ENCODE measurements at regions not wholly inside any gene's neighbourhood (a gene's known extent, or its start where the extent isn't known, plus 50 kb on each side); places are given as distances from the start of the nearest gene placed in this dataset.

- Histone ChIP-seq H3K4me3 (ENCODE audit: low read depth in 1 of 3, low read length in 3 of 3) (no peak overlapping the region), H3K27me3 (ENCODE audit: control insufficient read depth in 4 of 4, insufficient read depth in 4 of 4, low read length in 3 of 4) (no peaks in the 10 kb centered on the region), H3K27ac (ENCODE audit: low read depth in 1 of 2, low read length in 2 of 2) (no peak overlapping the region), H3K9ac (ENCODE audit: low read depth in 1 of 2, low read length in 2 of 2) (no peak overlapping the region), H3K4me1 (ENCODE audit: control insufficient read depth in 4 of 4, insufficient read depth in 4 of 4, low read length in 3 of 4) (no peaks in the 10 kb centered on the region), H3K9me3 (ENCODE audit: control insufficient read depth in 4 of 4, low read length in 3 of 4) (no peaks in the 10 kb centered on the region), H3K36me3 (ENCODE audit: control insufficient read depth in 4 of 4, insufficient read depth in 3 of 4, low read depth in 1 of 4, low read length in 3 of 4) (no peaks in the 10 kb centered on the region)
- no peak for TF ChIP-seq SP1 (IDR thresholded peaks at IDR 0.05)
- TF ChIP-seq CTCF (IDR thresholded peaks at IDR 0.05; ENCODE audit: low read depth, low read length, missing input control): no peak
- TF ChIP-seq NR2F2 (IDR thresholded peaks at IDR 0.05): no peak
- no peak for TF ChIP-seq JUND (IDR thresholded peaks at IDR 0.05)
- TF ChIP-seq RXRA (IDR thresholded peaks at IDR 0.05): no peak
- no peak for TF ChIP-seq HNF4A (conservative IDR thresholded peaks at IDR 0.05)
- no peak for TF ChIP-seq TAF1 (conservative IDR thresholded peaks at IDR 0.05)
- TF ChIP-seq HNF4G (IDR thresholded peaks at IDR 0.05): no peak
- TF ChIP-seq EGR1 (IDR thresholded peaks at IDR 0.05; ENCODE audit: low read depth in 2 of 2): no peak
- TF ChIP-seq GABPA (IDR thresholded peaks at IDR 0.05 in 1 of 2, conservative IDR thresholded peaks at IDR 0.05 in 1 of 2): no peak
- TF ChIP-seq YY1 (IDR thresholded peaks at IDR 0.05): no peak
- no peak for TF ChIP-seq RAD21 (IDR thresholded peaks at IDR 0.05)
- TF ChIP-seq ZBTB33 (IDR thresholded peaks at IDR 0.05): no peak
- no peak for TF ChIP-seq FOXA2 (IDR thresholded peaks at IDR 0.05)
- 77% methylated on average over 9 of the region's 9 CpGs for WGBS
- no peak for DNase-seq (ENCODE audit: low spot score)
Measured at GRCh38 chr2:62354771-62355561, 151.0 kb downstream of the TMEM17 start.

GRCh38 chr2:62352031-62352430, 154.0 kb downstream of the TMEM17 start:
- TF ChIP-seq, protein P1, sequence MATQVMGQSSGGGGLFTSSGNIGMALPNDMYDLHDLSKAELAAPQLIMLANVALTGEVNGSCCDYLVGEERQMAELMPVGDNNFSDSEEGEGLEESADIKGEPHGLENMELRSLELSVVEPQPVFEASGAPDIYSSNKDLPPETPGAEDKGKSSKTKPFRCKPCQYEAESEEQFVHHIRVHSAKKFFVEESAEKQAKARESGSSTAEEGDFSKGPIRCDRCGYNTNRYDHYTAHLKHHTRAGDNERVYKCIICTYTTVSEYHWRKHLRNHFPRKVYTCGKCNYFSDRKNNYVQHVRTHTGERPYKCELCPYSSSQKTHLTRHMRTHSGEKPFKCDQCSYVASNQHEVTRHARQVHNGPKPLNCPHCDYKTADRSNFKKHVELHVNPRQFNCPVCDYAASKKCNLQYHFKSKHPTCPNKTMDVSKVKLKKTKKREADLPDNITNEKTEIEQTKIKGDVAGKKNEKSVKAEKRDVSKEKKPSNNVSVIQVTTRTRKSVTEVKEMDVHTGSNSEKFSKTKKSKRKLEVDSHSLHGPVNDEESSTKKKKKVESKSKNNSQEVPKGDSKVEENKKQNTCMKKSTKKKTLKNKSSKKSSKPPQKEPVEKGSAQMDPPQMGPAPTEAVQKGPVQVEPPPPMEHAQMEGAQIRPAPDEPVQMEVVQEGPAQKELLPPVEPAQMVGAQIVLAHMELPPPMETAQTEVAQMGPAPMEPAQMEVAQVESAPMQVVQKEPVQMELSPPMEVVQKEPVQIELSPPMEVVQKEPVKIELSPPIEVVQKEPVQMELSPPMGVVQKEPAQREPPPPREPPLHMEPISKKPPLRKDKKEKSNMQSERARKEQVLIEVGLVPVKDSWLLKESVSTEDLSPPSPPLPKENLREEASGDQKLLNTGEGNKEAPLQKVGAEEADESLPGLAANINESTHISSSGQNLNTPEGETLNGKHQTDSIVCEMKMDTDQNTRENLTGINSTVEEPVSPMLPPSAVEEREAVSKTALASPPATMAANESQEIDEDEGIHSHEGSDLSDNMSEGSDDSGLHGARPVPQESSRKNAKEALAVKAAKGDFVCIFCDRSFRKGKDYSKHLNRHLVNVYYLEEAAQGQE (IDR thresholded peaks at IDR 0.05): no peak
- no peak for TF ChIP-seq MAX (IDR thresholded peaks at IDR 0.05)
- no peak for TF ChIP-seq JUND (IDR thresholded peaks at IDR 0.05)
- no peak for TF ChIP-seq FOXA2 (IDR thresholded peaks at IDR 0.05)
- TF ChIP-seq, protein P2, sequence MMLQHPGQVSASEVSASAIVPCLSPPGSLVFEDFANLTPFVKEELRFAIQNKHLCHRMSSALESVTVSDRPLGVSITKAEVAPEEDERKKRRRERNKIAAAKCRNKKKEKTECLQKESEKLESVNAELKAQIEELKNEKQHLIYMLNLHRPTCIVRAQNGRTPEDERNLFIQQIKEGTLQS (IDR thresholded peaks at IDR 0.05): no peak
- TF ChIP-seq RXRA (IDR thresholded peaks at IDR 0.05): no peak
- TF ChIP-seq FOXA1 (IDR thresholded peaks at IDR 0.05): no peak
- no peak for TF ChIP-seq TAF1 (conservative IDR thresholded peaks at IDR 0.05)
- no peak for TF ChIP-seq CTCF (IDR thresholded peaks at IDR 0.05; ENCODE audit: low read depth, low read length, missing input control)
- TF ChIP-seq ZBTB33 (IDR thresholded peaks at IDR 0.05): no peak
- Histone ChIP-seq H3K9me3 (ENCODE audit: control insufficient read depth in 4 of 4, low read length in 3 of 4) (no peaks in the 10 kb centered on the region), H3K36me3 (ENCODE audit: control insufficient read depth in 4 of 4, insufficient read depth in 3 of 4, low read depth in 1 of 4, low read length in 3 of 4) (no peaks in the 10 kb centered on the region), H3K27me3 (ENCODE audit: control insufficient read depth in 4 of 4, insufficient read depth in 4 of 4, low read length in 3 of 4) (no peaks in the 10 kb centered on the region), H3K4me3 (ENCODE audit: low read depth in 1 of 3, low read length in 3 of 3) (no peak overlapping the region), H3K27ac (ENCODE audit: low read depth in 1 of 2, low read length in 2 of 2) (no peak overlapping the region), H3K9ac (ENCODE audit: low read depth in 1 of 2, low read length in 2 of 2) (no peak overlapping the region), H3K4me1 (ENCODE audit: control insufficient read depth in 4 of 4, insufficient read depth in 4 of 4, low read length in 3 of 4) (no peaks in the 10 kb centered on the region)
- no peak for DNase-seq (ENCODE audit: low spot score)
- 98% methylated on average over 1 of the region's 1 CpG for WGBS

All from liver (tissue), 8 donors.